MCF 10A (cell line): ENCODE measurements at regions not wholly inside any gene's neighbourhood (a gene's known extent, or its start where the extent isn't known, plus 50 kb on each side); places are given as distances from the start of the nearest gene placed in this dataset.
"Not testable (repeated sequence)": the region's sequence is repeated elsewhere in the genome, so short reads cannot be mapped to it uniquely, and the experiment has no call there.

Experiments used
- BruUV-seq: library from RNA; stranded (reverse); fragments of 400-500 nt; replicated peaks from 2 replicates; lab custom pipeline; 2021; lab: Mats Ljungman, UMichigan
- CTCF ChIA-PET: fragments of 300-600 bp; sonication (Branson Sonifier 250); formaldehyde crosslinking; extraction: SDS; loops from one replicate; lab custom pipeline; 2021; ENCODE audit warnings: antibody characterized with exemption, inconsistent platforms; lab: Yijun Ruan, JAX
- POLR2A ChIA-PET: fragments of 300-600, 350-650 bp; sonication (Branson Sonifier 250); formaldehyde crosslinking; extraction: SDS; loops from one replicate; lab custom pipeline; 2020; ENCODE audit warnings: antibody characterized with exemption, inconsistent platforms; lab: Yijun Ruan, JAX
- DNase-seq: peaks from one replicate; pipeline ENCODE4 v3.0.0-alpha.2; 2018; ENCODE audit not compliant: unreplicated experiment
- H3K27ac Mint-ChIP-seq: one replicate; pipeline ENCODE4 v1.8.0; 2022; ENCODE audit warnings: mild to moderate bottlenecking, low read depth, mixed read lengths; ENCODE audit not compliant: unreplicated experiment
- H3K27me3 Mint-ChIP-seq: one replicate; pipeline ENCODE4 v1.8.0; 2022; ENCODE audit warnings: mixed read lengths; ENCODE audit not compliant: insufficient read depth, unreplicated experiment
- H3K36me3 Mint-ChIP-seq: one replicate; pipeline ENCODE4 v1.8.0; 2022; ENCODE audit warnings: mild to moderate bottlenecking, moderate library complexity, mixed read lengths; ENCODE audit not compliant: insufficient read depth, unreplicated experiment
- H3K4me1 Mint-ChIP-seq: one replicate; pipeline ENCODE4 v1.8.0; 2022; ENCODE audit warnings: mixed read lengths; ENCODE audit not compliant: insufficient read depth, unreplicated experiment
- H3K4me3 Mint-ChIP-seq: one replicate; pipeline ENCODE4 v1.8.0; 2022; ENCODE audit warnings: mild to moderate bottlenecking, moderate library complexity, mixed read lengths; ENCODE audit not compliant: unreplicated experiment
- H3K9me3 Mint-ChIP-seq: one replicate; pipeline ENCODE4 v1.8.0; 2022; ENCODE audit warnings: mixed read lengths; ENCODE audit not compliant: unreplicated experiment
- CTCF ChIP-seq: fragments of 200-600 bp; IDR thresholded peaks from one replicate; pipeline ENCODE4 v1.8.0; 2022; ENCODE audit warnings: antibody characterized with exemption, mild to moderate bottlenecking; ENCODE audit not compliant: unreplicated experiment
- intact Hi-C: fragments of 100-400 bp; cut with micrococcal nuclease; formaldehyde crosslinking; loops from 2 replicates; pipeline ENCODE4 v1.14.1; 2022

GRCh38 chr5:143923634-143924266 is 111.8 kb downstream of the HMHB1 start:
- ChIA-PET CTCF (interaction anchor here (0.7 to 2.2 kb wide), 4 partner anchors 20 to 1211 kb away, joined by 3 to 6 read pairs (median 4); no protein-coding TSS in a partner anchor), POLR2A (interaction anchor here (0.7 to 3.5 kb wide), 20 partner anchors 9 to 607 kb away, joined by 3 to 61 read pairs (median 4); partner anchors contain the start of genes KCTD16 and YIPF5)
- H3K9me3 Mint-ChIP-seq = no peaks in the 10 kb centered on the region
- H3K36me3 Mint-ChIP-seq = no peaks in the 10 kb centered on the region
- H3K27me3 Mint-ChIP-seq = no peaks in the 10 kb centered on the region
- H3K4me3 Mint-ChIP-seq = peak overlapping the region; percentile 1
- intact Hi-C loops = no loop called here
- no peak for TF ChIP-seq CTCF
- BruUV-seq = no TSS peak
- H3K4me1 Mint-ChIP-seq = peaks cover 39% of the 10 kb centered on the region
- peak; percentile 78 for DNase-seq
- H3K27ac Mint-ChIP-seq = peak overlapping the region; percentile 69

GRCh38 chr5:143924311-143924978 is 112.5 kb downstream of the HMHB1 start:
- no peaks in the 10 kb centered on the region for H3K36me3 Mint-ChIP-seq
- CTCF ChIA-PET = interaction anchor here (0.8 to 2.2 kb wide), 2 partner anchors 21 to 99 kb away, joined by 3 to 6 read pairs; no protein-coding TSS in a partner anchor
- no peaks in the 10 kb centered on the region for H3K9me3 Mint-ChIP-seq
- H3K27me3 Mint-ChIP-seq = no peaks in the 10 kb centered on the region
- POLR2A ChIA-PET = interaction anchor here (0.6 to 3.5 kb wide), 13 partner anchors 8 to 586 kb away, joined by 3 to 61 read pairs (median 5); no protein-coding TSS in a partner anchor
- TF ChIP-seq CTCF = no peak
- H3K4me1 Mint-ChIP-seq = peaks cover 39% of the 10 kb centered on the region
- H3K27ac Mint-ChIP-seq = peak overlapping the region; percentile 69
- peak; percentile 13 for DNase-seq
- H3K4me3 Mint-ChIP-seq = peak overlapping the region; percentile 1
- intact Hi-C loops = no loop called here
- no TSS peak for BruUV-seq

GRCh38 chr5:143924979-143925325 is 113.0 kb downstream of the HMHB1 start:
- BruUV-seq, H3K9me3 Mint-ChIP-seq, DNase-seq, H3K27me3 Mint-ChIP-seq, intact Hi-C loops, H3K4me3 Mint-ChIP-seq, H3K36me3 Mint-ChIP-seq: not testable (repeated sequence)
- ChIA-PET CTCF (interaction anchor here (0.8 kb wide), 1 partner anchor 21 kb away, joined by 3 read pairs; no protein-coding TSS in a partner anchor), POLR2A (interaction anchor here (0.6 to 2.4 kb wide), 3 partner anchors 12 to 254 kb away, joined by 3 to 7 read pairs (median 3); no protein-coding TSS in a partner anchor)
- peak overlapping the region; percentile 69 for H3K27ac Mint-ChIP-seq
- H3K4me1 Mint-ChIP-seq = peaks cover 39% of the 10 kb centered on the region

GRCh38 chr5:143929486-143929885 is 117.5 kb downstream of the HMHB1 start:
- H3K36me3 Mint-ChIP-seq = no peaks in the 10 kb centered on the region
- ChIA-PET CTCF (no interaction called here), POLR2A (no interaction called here)
- H3K4me3 Mint-ChIP-seq = no peak overlapping the region
- no peak for DNase-seq
- no peak for TF ChIP-seq CTCF
- peaks cover 36% of the 10 kb centered on the region for H3K4me1 Mint-ChIP-seq
- H3K27ac Mint-ChIP-seq = no peak overlapping the region
- intact Hi-C loops = no loop called here
- BruUV-seq = no TSS peak
- H3K27me3 Mint-ChIP-seq = no peaks in the 10 kb centered on the region
- peaks cover 2% of the 10 kb centered on the region for H3K9me3 Mint-ChIP-seq
